HEK293T (cell line): ENCODE measurements at regions not wholly inside any gene's neighbourhood (a gene's known extent, or its start where the extent isn't known, plus 50 kb on each side); places are given as distances from the start of the nearest gene placed in this dataset.

Experiments used
- BHLHE40 ChIP-seq: fragments of 450-650 bp; IDR thresholded peaks from 2 replicates; pipeline ENCODE4 v1.6.1; 2016; ENCODE audit warnings: mild to moderate bottlenecking, moderate library complexity, borderline replicate concordance
- ELF4 ChIP-seq: fragments of 450-650 bp; IDR thresholded peaks from 2 replicates; pipeline ENCODE4 v1.6.1; 2017; ENCODE audit warnings: antibody characterized with exemption
- FOXM1 ChIP-seq: fragments of 450-650 bp; IDR thresholded peaks from 2 replicates; pipeline ENCODE4 v1.6.1; 2017; ENCODE audit warnings: mild to moderate bottlenecking, borderline replicate concordance
- HDGF ChIP-seq: fragments of 450-650 bp; IDR thresholded peaks from 2 replicates; pipeline ENCODE4 v1.6.1; 2017; ENCODE audit warnings: antibody characterized with exemption, borderline replicate concordance
- SP1 ChIP-seq: fragments of 450-650 bp; IDR thresholded peaks from 2 replicates; pipeline ENCODE4 v1.6.1; 2017

DNA sequence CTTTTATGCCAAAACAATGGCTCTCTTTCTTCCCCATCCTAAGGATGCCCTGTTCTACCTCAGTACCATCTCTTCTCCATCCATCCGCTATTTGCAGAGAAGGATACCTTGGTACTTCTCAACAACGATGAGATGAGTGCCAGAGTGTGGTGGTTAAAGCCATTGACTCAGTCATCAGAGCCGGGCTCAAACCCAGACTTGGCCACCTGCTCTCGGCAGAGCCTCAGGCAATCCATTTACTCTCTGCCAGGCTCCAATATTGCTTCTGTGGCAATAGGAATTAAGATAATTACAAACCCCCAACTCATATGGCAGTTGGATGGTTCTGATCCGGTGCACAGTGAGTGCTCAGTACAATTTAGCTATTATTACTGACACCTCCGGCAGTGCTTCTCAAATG, 121.3 kb downstream of the PRLHR start:
- TF ChIP-seq FOXM1: no peak
- no peak for TF ChIP-seq HDGF
- TF ChIP-seq BHLHE40: no peak
- no peak for TF ChIP-seq ELF4
- TF ChIP-seq SP1: no peak
